OCI-LY7 (cell line): ENCODE measurements at regions not wholly inside any gene's neighbourhood (a gene's known extent, or its start where the extent isn't known, plus 50 kb on each side); places are given as distances from the start of the nearest gene placed in this dataset.

Source experiments
- BruUV-seq: library from RNA; stranded (reverse); fragments of 400-500 nt; replicated peaks from 2 replicates; lab custom pipeline; 2021; lab: Mats Ljungman, UMichigan
- CTCF ChIA-PET: fragments of 300-600 bp; sonication (Branson Sonifier 250); formaldehyde crosslinking; loops from one replicate; lab custom pipeline; 2022; ENCODE audit warnings: antibody characterized with exemption; ENCODE audit not compliant: unreplicated experiment; lab: Charles Lee
- POLR2A ChIA-PET: fragments of 300-600 bp; sonication (Branson Sonifier 250); formaldehyde crosslinking; loops from one replicate; lab custom pipeline; 2022; ENCODE audit warnings: antibody characterized with exemption; lab: Charles Lee
- DNase-seq: peaks from one replicate; pipeline ENCODE4 v3.0.0-alpha.2; 2015; ENCODE audit warnings: low spot score
- H2AFZ ChIP-seq: fragments of 200-600 bp; sonication (generic), shearing (Covaris generic); 2 replicates; pipeline ENCODE4 v1.6.1; 2014; ENCODE audit warnings: mild to moderate bottlenecking, antibody characterized with exemption, low read length, moderate library complexity
- H3K27ac ChIP-seq: fragments of 200-600 bp; sonication (generic); 2 replicates; pipeline ENCODE4 v1.5.1; 2014; ENCODE audit warnings: mixed run types, low read depth, mild to moderate bottlenecking, moderate library complexity, low read length, inconsistent platforms; ENCODE audit not compliant: poor library complexity, severe bottlenecking
- H3K36me3 ChIP-seq: fragments of 200-600 bp; sonication (generic); 2 replicates; pipeline ENCODE4 v1.6.1; 2014; ENCODE audit warnings: mild to moderate bottlenecking, antibody characterized with exemption, low read length, moderate library complexity, mixed read lengths; ENCODE audit not compliant: insufficient read depth
- H3K4me1 ChIP-seq: fragments of 200-600 bp; sonication (generic); 2 replicates; pipeline ENCODE4 v1.5.1; 2014; ENCODE audit warnings: mild to moderate bottlenecking, low read length; ENCODE audit not compliant: insufficient read depth, poor library complexity, severe bottlenecking
- H3K4me2 ChIP-seq: fragments of 200-600 bp; sonication (generic); 2 replicates; pipeline ENCODE4 v1.6.1; 2014; ENCODE audit warnings: mild to moderate bottlenecking, low read length
- H3K4me3 ChIP-seq: fragments of 200-600 bp; sonication (generic); 2 replicates; pipeline ENCODE4 v1.5.1; 2014; ENCODE audit warnings: mild to moderate bottlenecking, low read depth, low read length; ENCODE audit not compliant: poor library complexity, severe bottlenecking
- H3K79me2 ChIP-seq: fragments of 200-600 bp; sonication (generic); 2 replicates; pipeline ENCODE4 v1.6.1; 2016; ENCODE audit warnings: low read depth, mild to moderate bottlenecking, low read length, moderate library complexity, mixed read lengths; ENCODE audit not compliant: insufficient read depth
- H3K9me2 ChIP-seq: fragments of 200-600 bp; sonication (generic); 2 replicates; pipeline ENCODE4 v1.6.1; 2016; ENCODE audit warnings: mild to moderate bottlenecking, low read length, mixed read lengths; ENCODE audit not compliant: insufficient read depth
- H3K9me3 ChIP-seq: fragments of 200-600 bp; sonication (generic); 2 replicates; pipeline ENCODE4 v1.6.1; 2014; ENCODE audit warnings: mild to moderate bottlenecking, mixed run types, low read length, mixed read lengths
- H4K20me1 ChIP-seq: fragments of 200-600 bp; sonication (generic); 2 replicates; pipeline ENCODE4 v1.6.1; 2014; ENCODE audit warnings: mild to moderate bottlenecking, antibody characterized with exemption, low read length, moderate library complexity, mixed read lengths; ENCODE audit not compliant: insufficient read depth
- EZH2phosphoT487 ChIP-seq: fragments of 200-600 bp; sonication (generic); IDR thresholded peaks from 2 replicates; pipeline ENCODE4 v1.6.1; 2018; ENCODE audit warnings: low read depth, borderline replicate concordance, mild to moderate bottlenecking, mixed run types, antibody characterized with exemption, low read length, moderate library complexity, mixed read lengths
- intact Hi-C: fragments of 100-400 bp; cut with micrococcal nuclease; formaldehyde crosslinking; loops from one replicate; pipeline ENCODE4 v1.10.0; 2022; ENCODE audit not compliant: unreplicated experiment
- TF ChIP-seq, protein P1 (sequence below): fragments of 200-600 bp; sonication (generic); conservative IDR thresholded peaks from 2 replicates; pipeline ENCODE4 v1.5.1; 2014; ENCODE audit warnings: mild to moderate bottlenecking, antibody characterized with exemption, low read length, moderate library complexity, mixed read lengths

GRCh38 chr20:7085467-7085866 is 318.0 kb downstream of the BMP2 start:
- no peaks in the 10 kb centered on the region for H3K9me2 ChIP-seq
- no peaks in the 10 kb centered on the region for H3K9me3 ChIP-seq
- H3K36me3 ChIP-seq = no peaks in the 10 kb centered on the region
- H3K79me2 ChIP-seq = no peaks in the 10 kb centered on the region
- ChIA-PET CTCF (no interaction called here), POLR2A (no interaction called here)
- no peak overlapping the region for H3K4me2 ChIP-seq
- H3K4me1 ChIP-seq = no peaks in the 10 kb centered on the region
- no peak overlapping the region for H3K4me3 ChIP-seq
- no peak overlapping the region for H3K27ac ChIP-seq
- BruUV-seq = no TSS peak
- H4K20me1 ChIP-seq = no peaks in the 10 kb centered on the region
- intact Hi-C loops = no loop called here
- DNase-seq = no peak
- no peak overlapping the region for H2AFZ ChIP-seq
- TF ChIP-seq, protein P1, sequence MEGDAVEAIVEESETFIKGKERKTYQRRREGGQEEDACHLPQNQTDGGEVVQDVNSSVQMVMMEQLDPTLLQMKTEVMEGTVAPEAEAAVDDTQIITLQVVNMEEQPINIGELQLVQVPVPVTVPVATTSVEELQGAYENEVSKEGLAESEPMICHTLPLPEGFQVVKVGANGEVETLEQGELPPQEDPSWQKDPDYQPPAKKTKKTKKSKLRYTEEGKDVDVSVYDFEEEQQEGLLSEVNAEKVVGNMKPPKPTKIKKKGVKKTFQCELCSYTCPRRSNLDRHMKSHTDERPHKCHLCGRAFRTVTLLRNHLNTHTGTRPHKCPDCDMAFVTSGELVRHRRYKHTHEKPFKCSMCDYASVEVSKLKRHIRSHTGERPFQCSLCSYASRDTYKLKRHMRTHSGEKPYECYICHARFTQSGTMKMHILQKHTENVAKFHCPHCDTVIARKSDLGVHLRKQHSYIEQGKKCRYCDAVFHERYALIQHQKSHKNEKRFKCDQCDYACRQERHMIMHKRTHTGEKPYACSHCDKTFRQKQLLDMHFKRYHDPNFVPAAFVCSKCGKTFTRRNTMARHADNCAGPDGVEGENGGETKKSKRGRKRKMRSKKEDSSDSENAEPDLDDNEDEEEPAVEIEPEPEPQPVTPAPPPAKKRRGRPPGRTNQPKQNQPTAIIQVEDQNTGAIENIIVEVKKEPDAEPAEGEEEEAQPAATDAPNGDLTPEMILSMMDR = no peak
- no peak for TF ChIP-seq EZH2phosphoT487

DNA sequence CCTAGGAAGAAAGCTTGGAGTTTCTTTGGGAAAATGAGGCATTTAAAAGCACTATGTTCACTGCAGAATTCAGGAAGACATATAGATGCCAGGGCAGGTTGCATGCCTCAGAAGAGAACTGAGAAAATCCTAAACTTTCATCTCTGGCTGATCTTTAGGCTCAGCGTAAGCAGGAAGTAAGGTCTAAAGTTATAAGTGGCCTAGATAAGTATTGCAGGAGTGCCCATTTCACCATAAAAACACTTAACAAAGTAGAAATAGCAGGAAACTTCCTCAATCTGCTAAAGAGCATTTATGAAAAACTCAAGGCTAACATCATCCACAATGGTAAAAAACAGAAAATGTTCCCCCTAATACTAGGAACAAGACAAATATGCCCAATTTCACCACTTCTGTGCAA is 320.3 kb downstream of the BMP2 start:
- Histone ChIP-seq H3K9me3 (no peaks in the 10 kb centered on the region), H3K4me3 (no peak overlapping the region), H3K9me2 (no peaks in the 10 kb centered on the region), H3K4me2 (no peak overlapping the region), H3K4me1 (no peaks in the 10 kb centered on the region), H3K36me3 (no peaks in the 10 kb centered on the region), H3K79me2 (no peaks in the 10 kb centered on the region), H4K20me1 (no peaks in the 10 kb centered on the region), H2AFZ (no peak overlapping the region), H3K27ac (no peak overlapping the region)
- intact Hi-C loops = no loop called here
- TF ChIP-seq, protein P1 = no peak
- no peak for TF ChIP-seq EZH2phosphoT487
- ChIA-PET CTCF (no interaction called here), POLR2A (no interaction called here)
- no TSS peak for BruUV-seq
- no peak for DNase-seq

DNA sequence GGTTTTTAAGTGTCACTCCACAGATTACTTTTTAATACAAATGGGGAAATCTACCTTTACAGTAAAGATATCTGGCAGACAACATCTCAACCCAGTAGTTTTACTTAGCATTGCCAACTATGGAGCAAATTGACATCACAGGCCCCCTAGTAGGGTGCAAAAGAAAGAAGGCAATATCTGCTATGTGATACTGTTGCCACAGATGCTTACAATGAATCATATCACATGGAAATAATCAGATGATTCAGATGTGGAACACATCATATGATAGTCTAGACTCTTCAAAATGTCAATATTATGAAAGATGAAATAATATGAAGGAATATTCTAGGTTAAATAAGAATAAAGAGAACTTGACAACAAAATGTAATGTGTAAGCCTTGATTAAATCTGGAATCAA is 322.5 kb downstream of the BMP2 start:
- no peaks in the 10 kb centered on the region for H3K9me3 ChIP-seq
- H2AFZ ChIP-seq = no peak overlapping the region
- no peaks in the 10 kb centered on the region for H3K36me3 ChIP-seq
- no peak overlapping the region for H3K4me2 ChIP-seq
- no peak overlapping the region for H3K27ac ChIP-seq
- no peaks in the 10 kb centered on the region for H3K79me2 ChIP-seq
- H4K20me1 ChIP-seq = no peaks in the 10 kb centered on the region
- DNase-seq = no peak
- BruUV-seq = no TSS peak
- H3K4me3 ChIP-seq = no peak overlapping the region
- H3K4me1 ChIP-seq = no peaks in the 10 kb centered on the region
- CTCF ChIA-PET = no interaction called here
- TF ChIP-seq EZH2phosphoT487 = no peak
- TF ChIP-seq, protein P1 = no peak
- intact Hi-C loops = no loop called here
- POLR2A ChIA-PET = no interaction called here
- no peaks in the 10 kb centered on the region for H3K9me2 ChIP-seq
